ENCODE measurements at regions not wholly inside any gene's neighbourhood (a gene's known extent, or its start where the extent isn't known, plus 50 kb on each side); places are given as distances from the start of the nearest gene placed in this dataset.

GRCh38 chr1:186618401-186619170 lies 61.6 kb downstream of the PTGS2 start:
- TF ChIP-seq CTCF (IDR thresholded peaks at IDR 0.05; ENCODE audit: low read length): no peak
- TF ChIP-seq EZH2 (optimal IDR thresholded peaks at IDR 0.05; ENCODE audit: low read depth, low read length): no peak
- no peak for TF ChIP-seq EZH2phosphoT487 (IDR thresholded peaks at IDR 0.05; ENCODE audit: low read length)

All from MM.1S (cell line).